Loucy (cell line): ENCODE measurements at regions not wholly inside any gene's neighbourhood (a gene's known extent, or its start where the extent isn't known, plus 50 kb on each side); places are given as distances from the start of the nearest gene placed in this dataset.

Source experiments
- EZH2phosphoT487 ChIP-seq: fragments of 200-600 bp; IDR thresholded peaks from 2 replicates; pipeline ENCODE4 v1.6.1; 2018; ENCODE audit warnings: antibody characterized with exemption, mild to moderate bottlenecking, moderate library complexity, borderline replicate concordance
- TF ChIP-seq, protein P1 (sequence below): fragments of 200-600 bp; sonication (generic); conservative IDR thresholded peaks from 2 replicates; pipeline ENCODE4 v1.5.1; 2014; ENCODE audit warnings: mild to moderate bottlenecking, antibody characterized with exemption, low read length

DNA sequence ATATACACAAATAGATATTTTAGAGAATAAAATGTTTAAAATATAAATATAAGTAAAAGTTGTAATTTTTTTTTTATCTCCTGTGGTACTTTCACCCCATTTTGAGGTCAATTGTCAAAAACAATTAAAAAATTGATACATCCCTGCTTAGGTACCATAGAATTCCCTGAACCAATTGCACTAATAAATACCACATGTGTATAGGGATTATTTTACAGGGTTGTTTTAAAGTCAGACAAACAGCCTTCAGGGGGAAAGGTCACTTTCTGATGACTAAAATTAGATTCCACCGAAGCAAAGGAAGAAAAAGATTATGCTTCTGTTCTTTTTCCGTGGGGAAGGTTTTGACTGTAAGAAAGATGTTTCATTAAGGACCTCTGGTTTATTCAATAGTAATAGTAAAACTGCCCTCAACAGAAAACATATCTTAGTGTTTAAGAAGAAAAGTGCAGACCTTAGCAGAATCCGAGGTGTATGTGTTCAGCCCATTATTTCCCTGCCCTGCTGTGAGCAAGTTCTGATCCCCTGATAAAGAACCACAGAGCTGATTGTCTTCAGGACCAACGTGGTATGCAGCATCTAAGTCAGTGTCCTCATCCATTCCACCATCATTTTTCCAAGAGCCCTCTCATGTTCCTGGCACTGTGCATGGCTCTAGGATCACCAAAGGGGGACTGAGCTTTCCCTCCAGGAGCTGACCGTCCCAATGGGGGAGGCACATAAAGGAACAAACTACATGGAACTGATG lies 132.9 kb upstream of the IL12A start:
- TF ChIP-seq EZH2phosphoT487, result no peak
- TF ChIP-seq, protein P1, sequence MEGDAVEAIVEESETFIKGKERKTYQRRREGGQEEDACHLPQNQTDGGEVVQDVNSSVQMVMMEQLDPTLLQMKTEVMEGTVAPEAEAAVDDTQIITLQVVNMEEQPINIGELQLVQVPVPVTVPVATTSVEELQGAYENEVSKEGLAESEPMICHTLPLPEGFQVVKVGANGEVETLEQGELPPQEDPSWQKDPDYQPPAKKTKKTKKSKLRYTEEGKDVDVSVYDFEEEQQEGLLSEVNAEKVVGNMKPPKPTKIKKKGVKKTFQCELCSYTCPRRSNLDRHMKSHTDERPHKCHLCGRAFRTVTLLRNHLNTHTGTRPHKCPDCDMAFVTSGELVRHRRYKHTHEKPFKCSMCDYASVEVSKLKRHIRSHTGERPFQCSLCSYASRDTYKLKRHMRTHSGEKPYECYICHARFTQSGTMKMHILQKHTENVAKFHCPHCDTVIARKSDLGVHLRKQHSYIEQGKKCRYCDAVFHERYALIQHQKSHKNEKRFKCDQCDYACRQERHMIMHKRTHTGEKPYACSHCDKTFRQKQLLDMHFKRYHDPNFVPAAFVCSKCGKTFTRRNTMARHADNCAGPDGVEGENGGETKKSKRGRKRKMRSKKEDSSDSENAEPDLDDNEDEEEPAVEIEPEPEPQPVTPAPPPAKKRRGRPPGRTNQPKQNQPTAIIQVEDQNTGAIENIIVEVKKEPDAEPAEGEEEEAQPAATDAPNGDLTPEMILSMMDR, result no peak
